Parathyroid adenoma (tissue), 2 donors: ENCODE measurements at regions not wholly inside any gene's neighbourhood (a gene's known extent, or its start where the extent isn't known, plus 50 kb on each side); places are given as distances from the start of the nearest gene placed in this dataset.

Experiments used
- H2AFZ ChIP-seq: fragments of 300-600 bp; sonication (generic); one replicate; pipeline ENCODE4 v1.7.0; 2017; ENCODE audit warnings: antibody characterized with exemption, mild to moderate bottlenecking
- H3K27ac ChIP-seq: fragments of 300-600 bp; sonication (generic); one replicate; pipeline ENCODE4 v1.7.0; 2017
- H3K27me3 ChIP-seq: fragments of 300-600 bp; sonication (generic); one replicate; pipeline ENCODE4 v1.7.0; 2017; ENCODE audit warnings: low read length; ENCODE audit not compliant: control insufficient read depth, insufficient read depth
- H3K36me3 ChIP-seq: fragments of 300-600 bp; sonication (generic); one replicate; pipeline ENCODE4 v1.7.0; 2017; ENCODE audit warnings: low read length; ENCODE audit not compliant: control insufficient read depth, insufficient read depth
- H3K4me1 ChIP-seq: fragments of 300-600 bp; sonication (generic); one replicate; pipeline ENCODE4 v1.7.0; 2017; ENCODE audit warnings: control low read depth
- H3K4me2 ChIP-seq: fragments of 300-600 bp; sonication (generic); one replicate; pipeline ENCODE4 v1.7.0; 2017; ENCODE audit warnings: low read length
- H3K4me3 ChIP-seq: fragments of 300-600 bp; sonication (generic); one replicate; pipeline ENCODE4 v1.7.0; 2017; ENCODE audit warnings: low read depth, low read length
- H3K79me2 ChIP-seq: fragments of 300-600 bp; sonication (generic); one replicate; pipeline ENCODE4 v1.7.0; 2017; ENCODE audit warnings: control low read depth
- H3K9ac ChIP-seq: fragments of 300-600 bp; sonication (generic); one replicate; pipeline ENCODE4 v1.7.0; 2017; ENCODE audit warnings: mild to moderate bottlenecking
- H3K9me3 ChIP-seq: fragments of 300-600 bp; sonication (generic); one replicate; pipeline ENCODE4 v1.7.0; 2017; ENCODE audit warnings: low read length; ENCODE audit not compliant: control insufficient read depth
- TF ChIP-seq, protein P1 (sequence below): fragments of 300-600 bp; sonication (generic); IDR thresholded peaks from one replicate; pipeline ENCODE4 v1.7.0; 2017; ENCODE audit warnings: antibody characterized with exemption, mild to moderate bottlenecking
- donor health status: primary hyperparathyroidism.

- H3K27ac ChIP-seq, result no peak overlapping the region
- H3K9ac ChIP-seq, result no peak overlapping the region
- H3K79me2 ChIP-seq, result no peaks in the 10 kb centered on the region
- no peaks in the 10 kb centered on the region for H3K27me3 ChIP-seq
- TF ChIP-seq, protein P1, sequence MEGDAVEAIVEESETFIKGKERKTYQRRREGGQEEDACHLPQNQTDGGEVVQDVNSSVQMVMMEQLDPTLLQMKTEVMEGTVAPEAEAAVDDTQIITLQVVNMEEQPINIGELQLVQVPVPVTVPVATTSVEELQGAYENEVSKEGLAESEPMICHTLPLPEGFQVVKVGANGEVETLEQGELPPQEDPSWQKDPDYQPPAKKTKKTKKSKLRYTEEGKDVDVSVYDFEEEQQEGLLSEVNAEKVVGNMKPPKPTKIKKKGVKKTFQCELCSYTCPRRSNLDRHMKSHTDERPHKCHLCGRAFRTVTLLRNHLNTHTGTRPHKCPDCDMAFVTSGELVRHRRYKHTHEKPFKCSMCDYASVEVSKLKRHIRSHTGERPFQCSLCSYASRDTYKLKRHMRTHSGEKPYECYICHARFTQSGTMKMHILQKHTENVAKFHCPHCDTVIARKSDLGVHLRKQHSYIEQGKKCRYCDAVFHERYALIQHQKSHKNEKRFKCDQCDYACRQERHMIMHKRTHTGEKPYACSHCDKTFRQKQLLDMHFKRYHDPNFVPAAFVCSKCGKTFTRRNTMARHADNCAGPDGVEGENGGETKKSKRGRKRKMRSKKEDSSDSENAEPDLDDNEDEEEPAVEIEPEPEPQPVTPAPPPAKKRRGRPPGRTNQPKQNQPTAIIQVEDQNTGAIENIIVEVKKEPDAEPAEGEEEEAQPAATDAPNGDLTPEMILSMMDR, result no peak
- no peaks in the 10 kb centered on the region for H3K9me3 ChIP-seq
- H3K4me2 ChIP-seq, result no peak overlapping the region
- no peaks in the 10 kb centered on the region for H3K4me1 ChIP-seq
- H3K36me3 ChIP-seq, result no peaks in the 10 kb centered on the region
- H3K4me3 ChIP-seq, result no peak overlapping the region
- no peak overlapping the region for H2AFZ ChIP-seq
Observed at GRCh38 chr3:147000274-147000673, 395.1 kb upstream of the PLSCR5 start.

DNA sequence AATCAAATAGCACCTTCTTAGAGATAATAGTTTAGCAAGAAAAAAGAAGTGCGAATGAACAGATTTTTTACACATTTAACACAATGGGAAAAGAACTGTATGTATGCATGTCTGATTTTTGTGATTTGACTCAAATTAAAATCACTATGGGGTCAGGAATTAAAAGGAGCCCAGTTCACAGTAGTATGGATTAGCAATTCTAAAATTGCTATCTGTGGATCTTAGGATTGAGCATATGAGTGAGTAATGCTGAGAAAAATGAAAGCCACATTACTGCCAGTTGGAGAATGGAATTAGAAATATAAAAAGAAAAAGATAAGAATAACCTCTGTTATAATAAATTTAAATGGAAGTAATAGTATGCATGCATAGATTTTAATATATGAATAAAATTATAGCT is 386.8 kb upstream of the PLSCR5 start:
- H3K79me2 ChIP-seq, result no peaks in the 10 kb centered on the region
- no peak overlapping the region for H3K9ac ChIP-seq
- no peaks in the 10 kb centered on the region for H3K9me3 ChIP-seq
- H3K4me3 ChIP-seq, result no peak overlapping the region
- no peaks in the 10 kb centered on the region for H3K36me3 ChIP-seq
- no peaks in the 10 kb centered on the region for H3K27me3 ChIP-seq
- H3K4me2 ChIP-seq, result no peak overlapping the region
- no peak overlapping the region for H3K27ac ChIP-seq
- TF ChIP-seq, protein P1, result no peak
- H3K4me1 ChIP-seq, result no peaks in the 10 kb centered on the region
- no peak overlapping the region for H2AFZ ChIP-seq

GRCh38 chr3:146975476-146975875 is 370.3 kb upstream of the PLSCR5 start:
- H3K36me3 ChIP-seq, result no peaks in the 10 kb centered on the region
- H3K27ac ChIP-seq, result no peak overlapping the region
- TF ChIP-seq, protein P1, result no peak
- H3K79me2 ChIP-seq, result no peaks in the 10 kb centered on the region
- no peak overlapping the region for H3K4me2 ChIP-seq
- no peaks in the 10 kb centered on the region for H3K4me1 ChIP-seq
- no peaks in the 10 kb centered on the region for H3K27me3 ChIP-seq
- H3K9me3 ChIP-seq, result no peaks in the 10 kb centered on the region
- H3K9ac ChIP-seq, result no peak overlapping the region
- H2AFZ ChIP-seq, result no peak overlapping the region
- no peak overlapping the region for H3K4me3 ChIP-seq

GRCh38 chr3:146975032-146975431 is 369.9 kb upstream of the PLSCR5 start:
- Histone ChIP-seq H3K4me1 (no peaks in the 10 kb centered on the region), H2AFZ (no peak overlapping the region), H3K27me3 (no peaks in the 10 kb centered on the region), H3K9ac (no peak overlapping the region), H3K27ac (no peak overlapping the region), H3K79me2 (no peaks in the 10 kb centered on the region), H3K4me3 (no peak overlapping the region), H3K9me3 (no peaks in the 10 kb centered on the region), H3K36me3 (no peaks in the 10 kb centered on the region), H3K4me2 (no peak overlapping the region)
- TF ChIP-seq, protein P1, result no peak

DNA sequence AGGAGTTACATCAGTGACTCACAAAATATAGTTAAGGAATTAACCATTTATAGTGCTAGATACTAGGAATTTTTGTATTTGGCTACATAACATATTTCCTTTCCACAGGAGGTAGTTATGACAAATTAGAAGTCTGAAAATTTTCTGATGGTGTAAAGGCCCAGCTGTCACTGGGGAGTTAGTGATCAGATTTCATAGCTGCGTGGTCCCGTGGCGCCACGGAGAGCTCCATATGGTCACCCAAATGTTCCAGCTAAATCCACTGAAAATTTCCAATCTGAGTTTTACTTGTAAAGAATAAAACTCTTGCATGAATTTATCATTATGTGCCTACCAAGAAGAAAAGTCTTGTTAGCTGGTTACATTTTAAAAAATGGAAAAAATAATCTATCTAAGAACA is 368.9 kb upstream of the PLSCR5 start:
- Histone ChIP-seq H2AFZ (no peak overlapping the region), H3K4me3 (no peak overlapping the region), H3K9ac (no peak overlapping the region), H3K27me3 (no peaks in the 10 kb centered on the region), H3K27ac (no peak overlapping the region), H3K36me3 (no peaks in the 10 kb centered on the region), H3K79me2 (no peaks in the 10 kb centered on the region), H3K9me3 (no peaks in the 10 kb centered on the region), H3K4me1 (no peaks in the 10 kb centered on the region), H3K4me2 (no peak overlapping the region)
- TF ChIP-seq, protein P1, result no peak
